Activated naive CD4-positive, alpha-beta T cell treated with anti-CD3 and anti-CD28 coated beads for 36 hours (primary cell): ENCODE measurements at regions not wholly inside any gene's neighbourhood (a gene's known extent, or its start where the extent isn't known, plus 50 kb on each side); places are given as distances from the start of the nearest gene placed in this dataset.

Experiments
- CTCF ChIA-PET: fragments of 350-600 bp; sonication (Branson Sonifier 250); formaldehyde crosslinking; loops from one replicate; lab custom pipeline; 2021; ENCODE audit warnings: antibody characterized with exemption; lab: Charles Lee
- DNase-seq: peaks from one replicate; pipeline ENCODE4 v3.0.0-alpha.2; 2020
- H3K27ac Mint-ChIP-seq: one replicate; pipeline ENCODE4 v1.8.0; 2021; ENCODE audit warnings: mild to moderate bottlenecking, mixed read lengths
- H3K27me3 Mint-ChIP-seq: one replicate; pipeline ENCODE4 v1.8.0; 2021; ENCODE audit warnings: low read depth, mixed read lengths
- H3K36me3 Mint-ChIP-seq: one replicate; pipeline ENCODE4 v1.8.0; 2021; ENCODE audit warnings: low read depth, mixed read lengths
- H3K4me1 Mint-ChIP-seq: one replicate; pipeline ENCODE4 v1.8.0; 2021; ENCODE audit warnings: low read depth, mixed read lengths
- H3K4me3 Mint-ChIP-seq: one replicate; pipeline ENCODE4 v1.8.0; 2021; ENCODE audit warnings: mild to moderate bottlenecking, moderate library complexity, mixed read lengths
- H3K9me3 Mint-ChIP-seq: one replicate; pipeline ENCODE4 v1.8.0; 2021; ENCODE audit warnings: mixed read lengths
- intact Hi-C: fragments of 100-400 bp; cut with micrococcal nuclease; formaldehyde crosslinking; loops from one replicate; pipeline ENCODE4 v1.15.1; 2023

- H3K4me3 Mint-ChIP-seq = no peak overlapping the region
- intact Hi-C loops = no loop called here
- no peak overlapping the region for H3K27ac Mint-ChIP-seq
- peaks cover 8% of the 10 kb centered on the region for H3K9me3 Mint-ChIP-seq
- no peaks in the 10 kb centered on the region for H3K36me3 Mint-ChIP-seq
- H3K4me1 Mint-ChIP-seq = no peaks in the 10 kb centered on the region
- CTCF ChIA-PET = no interaction called here
- no peak for DNase-seq
- H3K27me3 Mint-ChIP-seq = no peaks in the 10 kb centered on the region
These were observed 646.9 kb upstream of the ZNF608 start for GRCh38 chr5:125393221-125393815.

- Mint-ChIP-seq H3K36me3 (no peaks in the 10 kb centered on the region), H3K27me3 (no peaks in the 10 kb centered on the region)
These were observed 648.3 kb upstream of the ZNF608 start for GRCh38 chr5:125394661-125395280.

GRCh38 chr5:125396462-125396861 lies 650.0 kb upstream of the ZNF608 start:
- H3K27me3 Mint-ChIP-seq = no peaks in the 10 kb centered on the region
- CTCF ChIA-PET = no interaction called here
- intact Hi-C loops = no loop called here
- no peak overlapping the region for H3K4me3 Mint-ChIP-seq
- H3K4me1 Mint-ChIP-seq = no peaks in the 10 kb centered on the region
- no peak overlapping the region for H3K27ac Mint-ChIP-seq
- H3K36me3 Mint-ChIP-seq = no peaks in the 10 kb centered on the region
- no peak for DNase-seq
- H3K9me3 Mint-ChIP-seq = peaks cover 7% of the 10 kb centered on the region

More at GRCh38 chr5:125394661-125395280, 648.3 kb upstream of the ZNF608 start:
- no peak overlapping the region for H3K27ac Mint-ChIP-seq
- no peak for DNase-seq
- intact Hi-C loops = no loop called here
- no peaks in the 10 kb centered on the region for H3K4me1 Mint-ChIP-seq
- CTCF ChIA-PET = no interaction called here
- H3K9me3 Mint-ChIP-seq = peaks cover 8% of the 10 kb centered on the region
- H3K4me3 Mint-ChIP-seq = no peak overlapping the region

GRCh38 chr5:125398466-125398865 lies 652.0 kb upstream of the ZNF608 start:
- no peak overlapping the region for H3K4me3 Mint-ChIP-seq
- DNase-seq = no peak
- no peaks in the 10 kb centered on the region for H3K36me3 Mint-ChIP-seq
- H3K27ac Mint-ChIP-seq = no peak overlapping the region
- peaks cover 7% of the 10 kb centered on the region for H3K9me3 Mint-ChIP-seq
- no peaks in the 10 kb centered on the region for H3K27me3 Mint-ChIP-seq
- H3K4me1 Mint-ChIP-seq = no peaks in the 10 kb centered on the region
- CTCF ChIA-PET = interaction anchor here (1.4 kb wide), 1 partner anchor 9 kb away, joined by 5 read pairs; no protein-coding TSS in a partner anchor
- intact Hi-C loops = no loop called here

- intact Hi-C loops = no loop called here
- H3K4me1 Mint-ChIP-seq = no peaks in the 10 kb centered on the region
- no peak for DNase-seq
- H3K9me3 Mint-ChIP-seq = peaks cover 3% of the 10 kb centered on the region
- H3K36me3 Mint-ChIP-seq = no peaks in the 10 kb centered on the region
- CTCF ChIA-PET = no interaction called here
- H3K4me3 Mint-ChIP-seq = no peak overlapping the region
- H3K27ac Mint-ChIP-seq = no peak overlapping the region
- no peaks in the 10 kb centered on the region for H3K27me3 Mint-ChIP-seq
These were observed 653.4 kb upstream of the ZNF608 start for GRCh38 chr5:125399885-125400284.

GRCh38 chr5:125401724-125402622 lies 655.5 kb upstream of the ZNF608 start:
- H3K4me3 Mint-ChIP-seq = no peak overlapping the region
- no peaks in the 10 kb centered on the region for H3K9me3 Mint-ChIP-seq
- intact Hi-C loops = no loop called here
- H3K27ac Mint-ChIP-seq = no peak overlapping the region
- no peak for DNase-seq
- H3K27me3 Mint-ChIP-seq = no peaks in the 10 kb centered on the region
- H3K36me3 Mint-ChIP-seq = no peaks in the 10 kb centered on the region
- CTCF ChIA-PET = no interaction called here
- H3K4me1 Mint-ChIP-seq = no peaks in the 10 kb centered on the region

- H3K36me3 Mint-ChIP-seq = no peaks in the 10 kb centered on the region
- CTCF ChIA-PET = no interaction called here
- no peaks in the 10 kb centered on the region for H3K9me3 Mint-ChIP-seq
- no peak overlapping the region for H3K27ac Mint-ChIP-seq
- H3K27me3 Mint-ChIP-seq = no peaks in the 10 kb centered on the region
- DNase-seq = no peak
- intact Hi-C loops = no loop called here
- no peaks in the 10 kb centered on the region for H3K4me1 Mint-ChIP-seq
- H3K4me3 Mint-ChIP-seq = no peak overlapping the region
These were observed 656.3 kb upstream of the ZNF608 start for GRCh38 chr5:125402787-125403186.

GRCh38 chr5:125404056-125404455 lies 657.6 kb upstream of the ZNF608 start:
- Mint-ChIP-seq H3K4me1 (no peaks in the 10 kb centered on the region), H3K4me3 (no peak overlapping the region), H3K27me3 (no peaks in the 10 kb centered on the region), H3K27ac (no peak overlapping the region), H3K36me3 (no peaks in the 10 kb centered on the region), H3K9me3 (no peaks in the 10 kb centered on the region)
- CTCF ChIA-PET = no interaction called here
- no peak for DNase-seq
- intact Hi-C loops = no loop called here

- CTCF ChIA-PET = no interaction called here
- Mint-ChIP-seq H3K36me3 (no peaks in the 10 kb centered on the region), H3K4me3 (no peak overlapping the region), H3K9me3 (no peaks in the 10 kb centered on the region), H3K27me3 (no peaks in the 10 kb centered on the region), H3K4me1 (no peaks in the 10 kb centered on the region), H3K27ac (no peak overlapping the region)
- no peak for DNase-seq
- intact Hi-C loops = no loop called here
These were observed 662.2 kb upstream of the ZNF608 start for GRCh38 chr5:125408448-125409233.

GRCh38 chr5:125409234-125409860 lies 662.9 kb upstream of the ZNF608 start:
- H3K36me3 Mint-ChIP-seq = no peaks in the 10 kb centered on the region
- CTCF ChIA-PET = no interaction called here
- intact Hi-C loops = no loop called here

GRCh38 chr5:125409861-125410536 lies 663.6 kb upstream of the ZNF608 start:
- Mint-ChIP-seq H3K4me3 (no peak overlapping the region), H3K4me1 (no peaks in the 10 kb centered on the region), H3K9me3 (no peaks in the 10 kb centered on the region), H3K27ac (no peak overlapping the region), H3K27me3 (no peaks in the 10 kb centered on the region), H3K36me3 (no peaks in the 10 kb centered on the region)
- DNase-seq = no peak
- intact Hi-C loops = no loop called here
- CTCF ChIA-PET = no interaction called here

More at GRCh38 chr5:125409234-125409860, 662.9 kb upstream of the ZNF608 start:
- Mint-ChIP-seq H3K4me1 (no peaks in the 10 kb centered on the region), H3K9me3 (no peaks in the 10 kb centered on the region), H3K4me3 (no peak overlapping the region), H3K27ac (no peak overlapping the region), H3K27me3 (no peaks in the 10 kb centered on the region)
- DNase-seq = no peak
